ENCODE measurements at regions not wholly inside any gene's neighbourhood (a gene's known extent, or its start where the extent isn't known, plus 50 kb on each side); places are given as distances from the start of the nearest gene placed in this dataset.

GRCh38 chr11:105553025-105553424, 56.8 kb upstream of the GRIA4 start:
- peak in 2 of 8 experiments; percentile 26 to 59 for ATAC-seq (replicated peaks in 6 of 8)
- in situ Hi-C loops (cut with MboI; ENCODE audit: low pct_unique_long_range_greater_than_20kb in 2 of 9, low sequenced_read_pairs in 9 of 9, unreplicated experiment in 9 of 9), result no loop called here
- peaks cover 0 to 4% of the 10 kb centered on the region in 2 donors for H3K4me1 ChIP-seq (replicated peaks in 1 of 2)
- H3K4me3 ChIP-seq, result no peak overlapping the region
- H3K27ac ChIP-seq, result no peak overlapping the region
- 33 to 100% (median 83%) methylated on average over 1 to 4 of the region's 4 CpGs for WGBS, 10 experiments

GRCh38 chr11:105548359-105548758, 61.5 kb upstream of the GRIA4 start:
- Histone ChIP-seq H3K4me3 (no peak overlapping the region), H3K4me1 (replicated peaks in 1 of 2) (peaks cover 0 to 9% of the 10 kb centered on the region in 2 donors), H3K27ac (no peak overlapping the region)
- in situ Hi-C loops (cut with MboI; ENCODE audit: low pct_unique_long_range_greater_than_20kb in 2 of 9, low sequenced_read_pairs in 9 of 9, unreplicated experiment in 9 of 9), result no loop called here
- WGBS, 10 experiments, result 0 to 100% (median 32%) methylated on average over 1 to 3 of the region's 3 CpGs; no CpG with 5 or more reads in 2 of the 10 experiments
- peak in 3 of 8 experiments; percentile 93 to 99 (median 93) for ATAC-seq (replicated peaks in 6 of 8)

- peak in 3 of 8 experiments; percentile 52 to 77 (median 52) for ATAC-seq (replicated peaks in 6 of 8)
- Histone ChIP-seq H3K4me3 (no peak overlapping the region), H3K27ac (no peak overlapping the region), H3K4me1 (replicated peaks in 1 of 2) (no peaks in the 10 kb centered on the region)
- in situ Hi-C loops (cut with MboI; ENCODE audit: low pct_unique_long_range_greater_than_20kb in 2 of 9, low sequenced_read_pairs in 9 of 9, unreplicated experiment in 9 of 9), result no loop called here
- WGBS, 10 experiments, result 0 to 94% (median 26%) methylated on average over 1 to 3 of the region's 3 CpGs; no CpG with 5 or more reads in 4 of the 10 experiments
Measured at GRCh38 chr11:105538588-105538987, 71.3 kb upstream of the GRIA4 start.

GRCh38 chr11:105537531-105537930, 72.3 kb upstream of the GRIA4 start:
- WGBS, 10 experiments, result 0 to 100% (median 50%) methylated on average over 1 to 2 of the region's 2 CpGs
- H3K4me1 ChIP-seq (replicated peaks in 1 of 2), result no peaks in the 10 kb centered on the region
- in situ Hi-C loops (cut with MboI; ENCODE audit: low pct_unique_long_range_greater_than_20kb in 2 of 9, low sequenced_read_pairs in 9 of 9, unreplicated experiment in 9 of 9), result no loop called here
- H3K27ac ChIP-seq, result no peak overlapping the region
- no peak for ATAC-seq (replicated peaks in 6 of 8)
- H3K4me3 ChIP-seq, result no peak overlapping the region

- peaks cover 0 to 3% of the 10 kb centered on the region in 2 donors for H3K4me1 ChIP-seq (replicated peaks in 1 of 2)
- no peak overlapping the region for H3K4me3 ChIP-seq
- in situ Hi-C loops (cut with MboI; ENCODE audit: low pct_unique_long_range_greater_than_20kb in 2 of 9, low sequenced_read_pairs in 9 of 9, unreplicated experiment in 9 of 9), result no loop called here
- no peak overlapping the region for H3K27ac ChIP-seq
- 29 to 100% (median 67%) methylated on average over 1 to 3 of the region's 3 CpGs; no CpG with 5 or more reads in 1 of the 10 experiments for WGBS, 10 experiments
- ATAC-seq (replicated peaks in 6 of 8), result peak in 1 of 8 experiments; percentile 66
Measured at GRCh38 chr11:105524286-105524685, 85.6 kb upstream of the GRIA4 start.

GRCh38 chr11:105520706-105521345, 89.0 kb upstream of the GRIA4 start:
- WGBS, 10 experiments, result 43 to 100% (median 88%) methylated on average over 2 to 4 of the region's 4 CpGs
- Histone ChIP-seq H3K4me1 (replicated peaks in 1 of 2) (peaks cover 0 to 2% of the 10 kb centered on the region in 2 donors), H3K4me3 (no peak overlapping the region), H3K27ac (no peak overlapping the region)
- in situ Hi-C loops (cut with MboI; ENCODE audit: low pct_unique_long_range_greater_than_20kb in 2 of 9, low sequenced_read_pairs in 9 of 9, unreplicated experiment in 9 of 9), result no loop called here
- no peak for ATAC-seq (replicated peaks in 6 of 8)

- 43 to 96% (median 78%) methylated on average over 1 to 5 of the region's 5 CpGs for WGBS, 10 experiments
- ATAC-seq (replicated peaks in 6 of 8), result no peak
- Histone ChIP-seq H3K27ac (no peak overlapping the region), H3K4me3 (no peak overlapping the region), H3K4me1 (replicated peaks in 1 of 2) (no peaks in the 10 kb centered on the region)
- in situ Hi-C loops (cut with MboI; ENCODE audit: low pct_unique_long_range_greater_than_20kb in 2 of 9, low sequenced_read_pairs in 9 of 9, unreplicated experiment in 9 of 9), result no loop called here
Measured at GRCh38 chr11:105507496-105508254, 102.2 kb upstream of the GRIA4 start.

GRCh38 chr11:105492010-105492409, 117.9 kb upstream of the GRIA4 start:
- in situ Hi-C loops (cut with MboI; ENCODE audit: low pct_unique_long_range_greater_than_20kb in 2 of 9, low sequenced_read_pairs in 9 of 9, unreplicated experiment in 9 of 9), result no loop called here
- peak in 1 of 8 experiments; percentile 77 for ATAC-seq (replicated peaks in 6 of 8)
- H3K4me1 ChIP-seq (replicated peaks in 1 of 2), result peaks cover 4 to 6% of the 10 kb centered on the region in 2 donors
- 56 to 100% (median 60%) methylated on average over 1 of the region's 1 CpG; no CpG with 5 or more reads in 3 of the 10 experiments for WGBS, 10 experiments
- no peak overlapping the region for H3K27ac ChIP-seq
- H3K4me3 ChIP-seq, result no peak overlapping the region

- peaks cover 4 to 6% of the 10 kb centered on the region in 2 donors for H3K4me1 ChIP-seq (replicated peaks in 1 of 2)
- H3K27ac ChIP-seq, result no peak overlapping the region
- in situ Hi-C loops (cut with MboI; ENCODE audit: low pct_unique_long_range_greater_than_20kb in 2 of 9, low sequenced_read_pairs in 9 of 9, unreplicated experiment in 9 of 9), result no loop called here
- no peak overlapping the region for H3K4me3 ChIP-seq
- WGBS, 10 experiments, result 71 to 100% (median 86%) methylated on average over 1 of the region's 1 CpG; no CpG with 5 or more reads in 5 of the 10 experiments
- no peak for ATAC-seq (replicated peaks in 6 of 8)
Measured at GRCh38 chr11:105491394-105491793, 118.5 kb upstream of the GRIA4 start.

GRCh38 chr11:105490333-105490732, 119.5 kb upstream of the GRIA4 start:
- Histone ChIP-seq H3K4me1 (replicated peaks in 1 of 2) (peaks cover 4 to 11% of the 10 kb centered on the region in 2 donors), H3K27ac (no peak overlapping the region), H3K4me3 (no peak overlapping the region)
- 0 to 100% (median 100%) methylated on average over 1 of the region's 1 CpG; no CpG with 5 or more reads in 3 of the 10 experiments for WGBS, 10 experiments
- no peak for ATAC-seq (replicated peaks in 6 of 8)
- in situ Hi-C loops (cut with MboI; ENCODE audit: low pct_unique_long_range_greater_than_20kb in 2 of 9, low sequenced_read_pairs in 9 of 9, unreplicated experiment in 9 of 9), result no loop called here

- 0 to 42% (median 4%) methylated on average over 1 to 4 of the region's 4 CpGs for WGBS, 10 experiments
- Histone ChIP-seq H3K4me3 (no peak overlapping the region), H3K4me1 (replicated peaks in 1 of 2) (peaks cover 4 to 11% of the 10 kb centered on the region in 2 donors), H3K27ac (no peak overlapping the region)
- ATAC-seq (replicated peaks in 6 of 8), result peak; percentile 13 to 90 (median 68)
- in situ Hi-C loops (cut with MboI; ENCODE audit: low pct_unique_long_range_greater_than_20kb in 2 of 9, low sequenced_read_pairs in 9 of 9, unreplicated experiment in 9 of 9), result no loop called here
Measured at GRCh38 chr11:105489446-105489845, 120.4 kb upstream of the GRIA4 start.

GRCh38 chr11:105486929-105487328, 122.9 kb upstream of the GRIA4 start:
- Histone ChIP-seq H3K27ac (no peak overlapping the region), H3K4me3 (no peak overlapping the region), H3K4me1 (replicated peaks in 1 of 2) (peaks cover 4 to 11% of the 10 kb centered on the region in 2 donors)
- WGBS, 10 experiments, result 46 to 100% (median 96%) methylated on average over 1 to 10 of the region's 11 CpGs; no CpG with 5 or more reads in 5 of the 10 experiments
- in situ Hi-C loops (cut with MboI; ENCODE audit: low pct_unique_long_range_greater_than_20kb in 2 of 9, low sequenced_read_pairs in 9 of 9, unreplicated experiment in 9 of 9), result no loop called here
- no peak for ATAC-seq (replicated peaks in 6 of 8)

- H3K4me3 ChIP-seq, result no peak overlapping the region
- in situ Hi-C loops (cut with MboI; ENCODE audit: low pct_unique_long_range_greater_than_20kb in 2 of 9, low sequenced_read_pairs in 9 of 9, unreplicated experiment in 9 of 9), result no loop called here
- ATAC-seq (replicated peaks in 6 of 8), result no peak
- WGBS, 10 experiments, result 83 to 100% (median 100%) methylated on average over 1 of the region's 1 CpG; no CpG with 5 or more reads in 5 of the 10 experiments
- no peaks in the 10 kb centered on the region for H3K4me1 ChIP-seq (replicated peaks in 1 of 2)
- H3K27ac ChIP-seq, result no peak overlapping the region
Measured at GRCh38 chr11:105469931-105470330, 139.9 kb upstream of the GRIA4 start.
